Eye (tissue), 1 donor: ENCODE measurements at regions not wholly inside any gene's neighbourhood (a gene's known extent, or its start where the extent isn't known, plus 50 kb on each side); places are given as distances from the start of the nearest gene placed in this dataset.
A peak's percentile ranks its signal among the peaks of the same experiment; 100 is the strongest.

Experiments
- DNase-seq: peaks from one replicate; pipeline ENCODE4 v3.0.0-alpha.2; 2015

GRCh38 chr7:42485301-42485766 lies 248.3 kb upstream of the GLI3 start:
- no peak for DNase-seq

GRCh38 chr7:42483886-42484285 lies 246.9 kb upstream of the GLI3 start:
- DNase-seq: no peak

GRCh38 chr7:42479816-42480633 lies 243.0 kb upstream of the GLI3 start:
- DNase-seq: no peak

GRCh38 chr7:42479452-42479815 lies 242.4 kb upstream of the GLI3 start:
- no peak for DNase-seq

- no peak for DNase-seq
Observed at GRCh38 chr7:42478717-42479116, 241.7 kb upstream of the GLI3 start.

GRCh38 chr7:42476255-42476654 lies 239.2 kb upstream of the GLI3 start:
- DNase-seq: no peak

- no peak for DNase-seq
Observed at GRCh38 chr7:42475082-42475481, 238.1 kb upstream of the GLI3 start.

GRCh38 chr7:42473099-42473498 lies 236.1 kb upstream of the GLI3 start:
- no peak for DNase-seq

GRCh38 chr7:42471573-42472174 lies 234.7 kb upstream of the GLI3 start:
- DNase-seq: no peak

- no peak for DNase-seq
Observed at GRCh38 chr7:42469341-42469740, 232.3 kb upstream of the GLI3 start.

GRCh38 chr7:42468471-42468870 lies 231.5 kb upstream of the GLI3 start:
- DNase-seq: no peak

GRCh38 chr7:42461537-42461936 lies 224.5 kb upstream of the GLI3 start:
- no peak for DNase-seq

- no peak for DNase-seq
Observed at GRCh38 chr7:42460933-42461332, 223.9 kb upstream of the GLI3 start.

GRCh38 chr7:42460148-42460547 lies 223.1 kb upstream of the GLI3 start:
- DNase-seq: no peak

- DNase-seq: no peak
Observed at GRCh38 chr7:42457663-42458062, 220.7 kb upstream of the GLI3 start.

- no peak for DNase-seq
Observed at GRCh38 chr7:42456756-42457276, 219.8 kb upstream of the GLI3 start.

GRCh38 chr7:42456267-42456666 lies 219.3 kb upstream of the GLI3 start:
- DNase-seq: peak; percentile 63

GRCh38 chr7:42453931-42454361 lies 216.9 kb upstream of the GLI3 start:
- DNase-seq: peak; percentile 90

- DNase-seq: no peak
Observed at GRCh38 chr7:42452356-42452755, 215.3 kb upstream of the GLI3 start.

- no peak for DNase-seq
Observed at GRCh38 chr7:42449431-42449830, 212.4 kb upstream of the GLI3 start.

- no peak for DNase-seq
Observed at GRCh38 chr7:42448901-42449300, 211.9 kb upstream of the GLI3 start.

- DNase-seq: no peak
Observed at GRCh38 chr7:42445691-42446090, 208.7 kb upstream of the GLI3 start.

GRCh38 chr7:42440951-42441350 lies 203.9 kb upstream of the GLI3 start:
- DNase-seq: no peak

GRCh38 chr7:42432644-42433043 lies 195.6 kb upstream of the GLI3 start:
- DNase-seq: no peak
